ENCODE measurements at regions not wholly inside any gene's neighbourhood (a gene's known extent, or its start where the extent isn't known, plus 50 kb on each side); places are given as distances from the start of the nearest gene placed in this dataset.

DNA sequence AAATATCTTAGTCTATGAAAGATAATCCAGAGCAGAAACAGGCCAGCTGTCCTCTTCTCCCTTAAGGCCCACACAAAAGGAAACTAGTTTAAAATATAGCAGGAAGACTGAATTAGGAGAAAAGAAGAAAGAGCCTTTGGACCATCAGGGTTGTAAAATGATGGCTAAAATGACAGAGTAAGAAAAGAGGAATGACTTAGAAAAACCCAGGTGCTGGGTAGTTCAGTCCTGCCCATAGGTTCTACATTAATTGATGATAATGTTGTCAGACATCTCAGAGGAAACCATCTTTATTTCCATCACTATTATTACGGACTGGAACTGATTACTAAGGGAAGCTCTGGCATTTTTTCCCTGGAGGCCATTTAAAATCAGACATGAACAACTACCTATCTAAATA is 142.8 kb upstream of the STT3B start:
- peaks cover 16% of the 10 kb centered on the region for H3K4me1 Mint-ChIP-seq (ENCODE audit: low read depth)
- DNase-seq (no peak), ATAC-seq (no peak)
- POLR2A ChIA-PET: no interaction called here
- CTCF ChIA-PET: no interaction called here
- peaks cover 11% of the 10 kb centered on the region for H3K9me3 Mint-ChIP-seq
- no peaks in the 10 kb centered on the region for H3K27me3 Mint-ChIP-seq
- intact Hi-C loops (cut with micrococcal nuclease): no loop called here
- no peak overlapping the region for H3K4me3 Mint-ChIP-seq
- TF ChIP-seq, protein P1, sequence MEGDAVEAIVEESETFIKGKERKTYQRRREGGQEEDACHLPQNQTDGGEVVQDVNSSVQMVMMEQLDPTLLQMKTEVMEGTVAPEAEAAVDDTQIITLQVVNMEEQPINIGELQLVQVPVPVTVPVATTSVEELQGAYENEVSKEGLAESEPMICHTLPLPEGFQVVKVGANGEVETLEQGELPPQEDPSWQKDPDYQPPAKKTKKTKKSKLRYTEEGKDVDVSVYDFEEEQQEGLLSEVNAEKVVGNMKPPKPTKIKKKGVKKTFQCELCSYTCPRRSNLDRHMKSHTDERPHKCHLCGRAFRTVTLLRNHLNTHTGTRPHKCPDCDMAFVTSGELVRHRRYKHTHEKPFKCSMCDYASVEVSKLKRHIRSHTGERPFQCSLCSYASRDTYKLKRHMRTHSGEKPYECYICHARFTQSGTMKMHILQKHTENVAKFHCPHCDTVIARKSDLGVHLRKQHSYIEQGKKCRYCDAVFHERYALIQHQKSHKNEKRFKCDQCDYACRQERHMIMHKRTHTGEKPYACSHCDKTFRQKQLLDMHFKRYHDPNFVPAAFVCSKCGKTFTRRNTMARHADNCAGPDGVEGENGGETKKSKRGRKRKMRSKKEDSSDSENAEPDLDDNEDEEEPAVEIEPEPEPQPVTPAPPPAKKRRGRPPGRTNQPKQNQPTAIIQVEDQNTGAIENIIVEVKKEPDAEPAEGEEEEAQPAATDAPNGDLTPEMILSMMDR (IDR thresholded peaks at IDR 0.05): no peak
- no peak overlapping the region for H3K27ac Mint-ChIP-seq
- no peaks in the 10 kb centered on the region for H3K36me3 Mint-ChIP-seq (ENCODE audit: low read depth)

DNA sequence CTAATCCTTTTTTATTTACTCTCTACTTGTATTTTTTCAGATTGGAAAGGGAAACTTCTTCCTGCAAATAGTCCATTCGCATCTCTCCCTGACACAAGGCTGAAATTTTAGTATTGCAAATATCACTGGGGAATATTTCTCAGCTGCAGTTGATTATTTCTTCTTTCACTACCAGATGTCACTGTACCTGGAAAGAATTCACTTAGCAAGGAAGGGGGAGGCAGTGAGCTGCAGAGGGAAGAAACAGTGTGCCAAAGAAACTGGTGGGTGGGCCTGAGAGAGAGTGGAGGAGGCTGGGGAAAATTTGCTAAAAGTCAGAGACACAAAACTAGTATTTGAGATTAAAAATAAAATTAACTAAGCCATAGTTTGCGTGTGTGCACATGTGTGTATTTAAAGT is 142.3 kb upstream of the STT3B start:
- intact Hi-C loops (cut with micrococcal nuclease): no loop called here
- CTCF ChIA-PET: no interaction called here
- Mint-ChIP-seq H3K4me1 (ENCODE audit: low read depth) (peaks cover 16% of the 10 kb centered on the region), H3K27me3 (no peaks in the 10 kb centered on the region), H3K27ac (no peak overlapping the region), H3K4me3 (no peak overlapping the region), H3K9me3 (peaks cover 11% of the 10 kb centered on the region), H3K36me3 (ENCODE audit: low read depth) (no peaks in the 10 kb centered on the region)
- DNase-seq: no peak
- TF ChIP-seq, protein P1 (IDR thresholded peaks at IDR 0.05): no peak
- ATAC-seq: no peak
- POLR2A ChIA-PET: no interaction called here

DNA sequence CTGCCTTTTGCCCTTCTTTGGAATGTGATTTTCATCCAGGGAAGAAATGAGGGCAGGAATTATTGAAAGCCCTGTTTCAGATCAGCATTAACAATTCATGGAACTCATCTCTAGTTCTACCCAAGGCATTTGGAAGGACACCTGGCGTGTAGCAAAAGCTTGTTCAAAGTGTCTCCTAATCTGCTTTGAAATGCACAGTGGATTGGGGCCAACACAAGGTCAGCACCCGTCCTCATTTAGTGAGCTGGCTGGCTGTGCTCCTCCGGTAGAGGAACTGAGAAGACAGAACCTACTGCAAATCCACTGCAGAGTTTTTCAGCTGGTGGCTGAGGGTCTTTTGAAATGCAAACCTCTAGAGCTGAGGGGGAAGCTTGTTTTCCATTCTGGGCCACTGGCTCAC is 141.6 kb upstream of the STT3B start:
- ChIA-PET CTCF (no interaction called here), POLR2A (no interaction called here)
- intact Hi-C loops (cut with micrococcal nuclease): no loop called here
- TF ChIP-seq, protein P1 (IDR thresholded peaks at IDR 0.05): no peak
- no peak overlapping the region for H3K27ac Mint-ChIP-seq
- H3K4me1 Mint-ChIP-seq (ENCODE audit: low read depth): peaks cover 16% of the 10 kb centered on the region
- no peaks in the 10 kb centered on the region for H3K27me3 Mint-ChIP-seq
- ATAC-seq: no peak
- H3K4me3 Mint-ChIP-seq: no peak overlapping the region
- peaks cover 11% of the 10 kb centered on the region for H3K9me3 Mint-ChIP-seq
- DNase-seq: no peak
- no peaks in the 10 kb centered on the region for H3K36me3 Mint-ChIP-seq (ENCODE audit: low read depth)

DNA sequence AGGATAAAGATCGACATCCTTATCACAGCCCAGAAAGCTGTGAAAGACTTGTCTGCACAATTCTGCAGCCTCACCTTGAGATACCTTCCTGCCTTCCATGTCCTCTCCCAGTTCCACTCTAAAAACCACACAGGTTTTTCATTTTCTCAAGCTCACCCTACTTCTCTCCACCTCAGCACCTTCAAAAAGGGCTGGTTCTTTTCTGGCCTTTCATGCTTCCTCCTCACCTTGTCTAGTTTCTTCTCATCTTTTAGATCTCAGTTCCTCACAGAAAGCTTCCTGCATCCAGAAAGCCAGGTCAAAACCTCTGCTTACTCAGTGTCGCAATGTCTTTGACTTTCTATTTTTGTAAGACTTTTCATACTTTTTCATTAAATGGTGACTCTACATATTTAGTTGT is 140.2 kb upstream of the STT3B start:
- intact Hi-C loops (cut with micrococcal nuclease): no loop called here
- ChIA-PET POLR2A (no interaction called here), CTCF (interaction anchor here (0.9 kb wide), 1 partner anchor 16 kb away, joined by 3 read pairs; no protein-coding TSS in a partner anchor)
- Mint-ChIP-seq H3K9me3 (peaks cover under 1% of the 10 kb centered on the region), H3K27ac (no peak overlapping the region), H3K4me3 (no peak overlapping the region), H3K36me3 (ENCODE audit: low read depth) (no peaks in the 10 kb centered on the region), H3K27me3 (no peaks in the 10 kb centered on the region), H3K4me1 (ENCODE audit: low read depth) (peaks cover 16% of the 10 kb centered on the region)
- ATAC-seq (no peak), DNase-seq (no peak)
- TF ChIP-seq, protein P1 (IDR thresholded peaks at IDR 0.05): no peak

DNA sequence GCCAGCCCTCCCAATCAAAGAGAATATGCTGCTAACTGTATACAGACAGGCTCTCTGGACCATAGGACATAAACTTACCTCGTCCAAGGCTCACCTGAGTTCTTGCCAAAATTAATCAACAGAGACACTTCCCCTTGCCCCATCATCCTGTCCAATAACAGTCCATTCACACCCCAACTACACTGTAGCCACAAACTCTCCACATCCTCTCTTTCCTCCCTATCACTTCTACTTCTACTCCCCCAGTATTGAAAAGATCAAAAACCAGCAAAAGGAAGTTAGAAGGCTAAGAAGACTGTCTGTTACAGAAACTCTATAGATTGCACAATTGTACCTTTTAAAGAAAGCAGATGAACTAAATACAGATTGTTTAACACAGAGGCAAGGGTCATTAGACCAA is 133.5 kb upstream of the STT3B start:
- H3K27me3 Mint-ChIP-seq: no peaks in the 10 kb centered on the region
- intact Hi-C loops (cut with micrococcal nuclease): no loop called here
- CTCF ChIA-PET: no interaction called here
- POLR2A ChIA-PET: no interaction called here
- DNase-seq (no peak), ATAC-seq (peak; percentile 34)
- H3K4me1 Mint-ChIP-seq (ENCODE audit: low read depth): peaks cover 16% of the 10 kb centered on the region
- H3K4me3 Mint-ChIP-seq: no peak overlapping the region
- no peaks in the 10 kb centered on the region for H3K36me3 Mint-ChIP-seq (ENCODE audit: low read depth)
- H3K9me3 Mint-ChIP-seq: peaks cover 7% of the 10 kb centered on the region
- TF ChIP-seq, protein P1 (IDR thresholded peaks at IDR 0.05): no peak
- no peak overlapping the region for H3K27ac Mint-ChIP-seq
